ENCODE measurements at regions not wholly inside any gene's neighbourhood (a gene's known extent, or its start where the extent isn't known, plus 50 kb on each side); places are given as distances from the start of the nearest gene placed in this dataset.
"Not testable (repeated sequence)": the region's sequence is repeated elsewhere in the genome, so short reads cannot be mapped to it uniquely, and the experiment has no call there.

- H3K36me3 Mint-ChIP-seq (ENCODE audit: insufficient read depth, unreplicated experiment); DNase-seq (ENCODE audit: unreplicated experiment); BruUV-seq (replicated peaks); H3K9me3 Mint-ChIP-seq (ENCODE audit: unreplicated experiment); H3K27me3 Mint-ChIP-seq (ENCODE audit: insufficient read depth, unreplicated experiment); intact Hi-C loops (cut with micrococcal nuclease); H3K4me1 Mint-ChIP-seq (ENCODE audit: insufficient read depth, unreplicated experiment); CTCF ChIA-PET; H3K27ac Mint-ChIP-seq (ENCODE audit: low read depth, unreplicated experiment); POLR2A ChIA-PET; H3K4me3 Mint-ChIP-seq (ENCODE audit: unreplicated experiment): not testable (repeated sequence)
These were observed 135.8 kb upstream of the DST start for GRCh38 chr6:56778503-56778902.

GRCh38 chr6:56775498-56776166 is 132.9 kb upstream of the DST start:
- CTCF ChIA-PET, result interaction anchor here (0.8 to 1.9 kb wide), 2 partner anchors 76 to 172 kb away, joined by 3 to 7 read pairs; no protein-coding TSS in a partner anchor
- Mint-ChIP-seq H3K27me3 (ENCODE audit: insufficient read depth, unreplicated experiment) (no peaks in the 10 kb centered on the region), H3K4me3 (ENCODE audit: unreplicated experiment) (no peak overlapping the region), H3K9me3 (ENCODE audit: unreplicated experiment) (no peaks in the 10 kb centered on the region), H3K27ac (ENCODE audit: low read depth, unreplicated experiment) (no peak overlapping the region), H3K36me3 (ENCODE audit: insufficient read depth, unreplicated experiment) (no peaks in the 10 kb centered on the region), H3K4me1 (ENCODE audit: insufficient read depth, unreplicated experiment) (peaks cover 7% of the 10 kb centered on the region)
- TF ChIP-seq CTCF (IDR thresholded peaks at IDR 0.05; ENCODE audit: unreplicated experiment), result no peak
- no TSS peak for BruUV-seq (replicated peaks)
- no peak for DNase-seq (ENCODE audit: unreplicated experiment)
- POLR2A ChIA-PET, result interaction anchor here (1.0 to 1.5 kb wide), 2 partner anchors 31 to 82 kb away, joined by 3 read pairs; no protein-coding TSS in a partner anchor
- intact Hi-C loops (cut with micrococcal nuclease), result no loop called here

GRCh38 chr6:56772737-56773184 is 130.1 kb upstream of the DST start:
- ChIA-PET POLR2A (interaction anchor here (0.8 to 1.9 kb wide), 7 partner anchors 14 to 91 kb away, joined by 3 to 6 read pairs (median 3); no protein-coding TSS in a partner anchor), CTCF (interaction anchor here (0.8 to 1.6 kb wide), 5 partner anchors 8 to 55 kb away, joined by 3 to 4 read pairs (median 3); no protein-coding TSS in a partner anchor)
- Mint-ChIP-seq H3K27me3 (ENCODE audit: insufficient read depth, unreplicated experiment) (no peaks in the 10 kb centered on the region), H3K4me3 (ENCODE audit: unreplicated experiment) (no peak overlapping the region), H3K4me1 (ENCODE audit: insufficient read depth, unreplicated experiment) (peaks cover 8% of the 10 kb centered on the region), H3K36me3 (ENCODE audit: insufficient read depth, unreplicated experiment) (no peaks in the 10 kb centered on the region), H3K27ac (ENCODE audit: low read depth, unreplicated experiment) (peak overlapping the region; percentile 32), H3K9me3 (ENCODE audit: unreplicated experiment) (no peaks in the 10 kb centered on the region)
- no TSS peak for BruUV-seq (replicated peaks)
- TF ChIP-seq CTCF (IDR thresholded peaks at IDR 0.05; ENCODE audit: unreplicated experiment), result no peak
- peak; percentile 79 for DNase-seq (ENCODE audit: unreplicated experiment)
- intact Hi-C loops (cut with micrococcal nuclease), result loop anchor here (1.0 kb wide), 1 partner anchor 79 kb away; no protein-coding TSS in a partner anchor

- intact Hi-C loops (cut with micrococcal nuclease), result loop anchor here (1.0 kb wide), 1 partner anchor 79 kb away; no protein-coding TSS in a partner anchor
- ChIA-PET CTCF (interaction anchor here (0.6 to 1.6 kb wide), 8 partner anchors 14 to 416 kb away, joined by 3 to 5 read pairs (median 3); no protein-coding TSS in a partner anchor), POLR2A (interaction anchor here (0.6 to 1.9 kb wide), 7 partner anchors 15 to 273 kb away, joined by 3 to 6 read pairs (median 3); no protein-coding TSS in a partner anchor)
- TF ChIP-seq CTCF (IDR thresholded peaks at IDR 0.05; ENCODE audit: unreplicated experiment), result no peak
- Mint-ChIP-seq H3K27ac (ENCODE audit: low read depth, unreplicated experiment) (no peak overlapping the region), H3K4me3 (ENCODE audit: unreplicated experiment) (no peak overlapping the region), H3K9me3 (ENCODE audit: unreplicated experiment) (no peaks in the 10 kb centered on the region), H3K4me1 (ENCODE audit: insufficient read depth, unreplicated experiment) (peaks cover 13% of the 10 kb centered on the region), H3K27me3 (ENCODE audit: insufficient read depth, unreplicated experiment) (no peaks in the 10 kb centered on the region), H3K36me3 (ENCODE audit: insufficient read depth, unreplicated experiment) (no peaks in the 10 kb centered on the region)
- BruUV-seq (replicated peaks), result no TSS peak
- DNase-seq (ENCODE audit: unreplicated experiment), result no peak
These were observed 129.4 kb upstream of the DST start for GRCh38 chr6:56771929-56772607.

All from MCF 10A (cell line).